Testis (tissue), 2 donors: ENCODE measurements at regions not wholly inside any gene's neighbourhood (a gene's known extent, or its start where the extent isn't known, plus 50 kb on each side); places are given as distances from the start of the nearest gene placed in this dataset.
A peak's percentile ranks its signal among the peaks of the same experiment; 100 is the strongest.
"Not testable (repeated sequence)": the region's sequence is repeated elsewhere in the genome, so short reads cannot be mapped to it uniquely, and the experiment has no call there.

ENCODE experiments used
- DNase-seq: peaks from one replicate; pipeline ENCODE4 v3.0.0-alpha.2; 2019
- H3K27ac ChIP-seq, 2 donors: fragments of 200-600 bp; sonication (generic); one replicate each; pipeline ENCODE4 v1.5.1; 2019
- H3K27me3 ChIP-seq: fragments of 200-600 bp; sonication (generic); one replicate; pipeline ENCODE4 v1.5.1; 2019
- H3K36me3 ChIP-seq: fragments of 200-600 bp; sonication (generic); one replicate; pipeline ENCODE4 v1.5.1; 2017; ENCODE audit warnings: low read depth; ENCODE audit errors: missing control alignments
- H3K4me1 ChIP-seq: fragments of 200-600 bp; sonication (generic); one replicate; pipeline ENCODE4 v1.5.1; 2019
- H3K4me3 ChIP-seq, 2 donors: fragments of 200-600 bp; sonication (generic); one replicate each; pipeline ENCODE4 v1.5.1; 2017 to 2019
- H3K9me3 ChIP-seq: fragments of 200-600 bp; sonication (generic); one replicate; pipeline ENCODE4 v1.5.1; 2017
- POLR2A ChIP-seq: fragments of 450-650 bp; IDR thresholded peaks from one replicate; pipeline ENCODE4 v1.6.1; 2017; ENCODE audit warnings: antibody characterized with exemption, mild to moderate bottlenecking, moderate library complexity
- WGBS, 2 donors: methylation state at CpG; one replicate each; pipeline ENCODE4 v1.1.5; 2018; 5-methylcytosine and 5-hydroxymethylcytosine counted together
- intact Hi-C: fragments of 100-400 bp; cut with DNase I; formaldehyde crosslinking; loops from one replicate; pipeline ENCODE4 v1.15.1; 2023; ENCODE audit warnings: low total_unique reads
- TF ChIP-seq, protein P1 (sequence below), 3 experiments: fragments of 450-650 bp in 2 of 3; fragments of 200-600 bp in 1 of 3; sonication (generic) in 1 of 3; IDR thresholded peaks; one replicate each; pipeline ENCODE4 v1.5.1; 2016 to 2019; ENCODE audit warnings: antibody characterized with exemption in 3 of 3, mild to moderate bottlenecking in 2 of 3, moderate library complexity in 1 of 3

DNA sequence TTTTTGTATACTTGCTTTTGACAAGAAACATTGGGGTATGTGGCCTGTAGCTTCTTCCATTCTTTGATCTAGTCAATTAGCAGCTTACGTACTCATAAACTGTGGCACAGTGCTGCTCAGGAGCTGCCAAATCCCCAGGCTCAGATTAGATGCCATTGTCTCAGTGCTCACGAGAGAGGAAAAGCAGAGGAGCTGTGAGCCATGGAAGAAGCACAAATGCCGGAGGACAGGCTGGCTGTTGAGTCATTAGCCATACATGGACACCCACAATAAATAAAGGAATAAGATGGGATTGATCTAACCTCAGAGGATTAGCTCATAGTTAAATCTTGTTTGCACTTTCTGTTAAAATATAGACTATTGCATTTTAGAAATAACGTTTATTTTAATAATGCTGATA, 121.7 kb downstream of the POSTN start:
- H3K27me3 ChIP-seq = no peaks in the 10 kb centered on the region
- intact Hi-C loops = no loop called here
- no peaks in the 10 kb centered on the region for H3K4me1 ChIP-seq
- 65 to 72% methylated on average over 4 of the region's 4 CpGs for WGBS, 2 donors
- H3K4me3 ChIP-seq = no peak overlapping the region
- H3K9me3 ChIP-seq = no peaks in the 10 kb centered on the region
- H3K36me3 ChIP-seq = no peaks in the 10 kb centered on the region
- no peak for DNase-seq
- TF ChIP-seq POLR2A = no peak
- TF ChIP-seq, protein P1, sequence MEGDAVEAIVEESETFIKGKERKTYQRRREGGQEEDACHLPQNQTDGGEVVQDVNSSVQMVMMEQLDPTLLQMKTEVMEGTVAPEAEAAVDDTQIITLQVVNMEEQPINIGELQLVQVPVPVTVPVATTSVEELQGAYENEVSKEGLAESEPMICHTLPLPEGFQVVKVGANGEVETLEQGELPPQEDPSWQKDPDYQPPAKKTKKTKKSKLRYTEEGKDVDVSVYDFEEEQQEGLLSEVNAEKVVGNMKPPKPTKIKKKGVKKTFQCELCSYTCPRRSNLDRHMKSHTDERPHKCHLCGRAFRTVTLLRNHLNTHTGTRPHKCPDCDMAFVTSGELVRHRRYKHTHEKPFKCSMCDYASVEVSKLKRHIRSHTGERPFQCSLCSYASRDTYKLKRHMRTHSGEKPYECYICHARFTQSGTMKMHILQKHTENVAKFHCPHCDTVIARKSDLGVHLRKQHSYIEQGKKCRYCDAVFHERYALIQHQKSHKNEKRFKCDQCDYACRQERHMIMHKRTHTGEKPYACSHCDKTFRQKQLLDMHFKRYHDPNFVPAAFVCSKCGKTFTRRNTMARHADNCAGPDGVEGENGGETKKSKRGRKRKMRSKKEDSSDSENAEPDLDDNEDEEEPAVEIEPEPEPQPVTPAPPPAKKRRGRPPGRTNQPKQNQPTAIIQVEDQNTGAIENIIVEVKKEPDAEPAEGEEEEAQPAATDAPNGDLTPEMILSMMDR (IDR thresholded peaks at IDR 0.05) = no peak
- no peak overlapping the region for H3K27ac ChIP-seq

DNA sequence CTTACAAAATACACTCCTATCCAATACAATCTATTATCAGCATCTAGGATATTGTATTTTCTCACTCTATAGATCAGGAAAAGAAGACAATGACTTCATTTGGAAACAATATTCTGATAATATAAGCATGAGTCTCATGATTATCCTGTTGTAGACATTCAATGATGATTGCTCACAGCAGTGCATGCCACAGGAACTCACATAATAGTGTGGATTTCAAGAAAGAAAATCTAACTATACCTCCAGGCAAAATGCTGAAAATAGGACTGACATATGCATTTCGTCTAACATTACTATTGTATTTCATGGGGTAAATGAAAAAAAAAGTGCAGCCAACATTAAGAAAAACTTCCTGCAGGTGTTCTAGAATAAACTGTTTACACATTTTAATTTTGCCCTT, 122.6 kb downstream of the POSTN start:
- intact Hi-C loops = no loop called here
- H3K9me3 ChIP-seq = no peaks in the 10 kb centered on the region
- H3K36me3 ChIP-seq = no peaks in the 10 kb centered on the region
- no peaks in the 10 kb centered on the region for H3K4me1 ChIP-seq
- H3K27ac ChIP-seq = no peak overlapping the region
- no peaks in the 10 kb centered on the region for H3K27me3 ChIP-seq
- DNase-seq = no peak
- H3K4me3 ChIP-seq = no peak overlapping the region
- 81 to 91% methylated on average over 1 of the region's 1 CpG for WGBS, 2 donors
- no peak for TF ChIP-seq POLR2A
- TF ChIP-seq, protein P1 (IDR thresholded peaks at IDR 0.05) = no peak

DNA sequence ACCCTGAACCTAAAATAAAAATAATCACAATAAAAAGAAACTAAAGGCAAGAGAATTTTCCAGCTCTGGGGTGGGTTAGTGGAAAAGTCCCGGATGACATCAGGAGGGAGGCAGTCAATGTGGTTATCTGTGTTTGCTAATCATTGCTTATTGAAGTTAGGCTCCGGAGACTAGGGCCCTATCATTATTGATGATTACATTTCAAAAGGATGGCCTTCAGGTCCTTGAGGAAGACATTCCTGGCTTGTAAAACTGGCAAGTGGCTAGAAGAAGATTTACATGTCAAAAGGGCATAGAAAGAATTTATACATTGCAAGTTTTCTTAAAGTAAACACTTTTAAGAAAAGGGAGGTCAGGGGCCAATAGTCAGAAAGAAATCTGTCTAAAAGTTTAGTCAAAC, 123.4 kb downstream of the POSTN start:
- Histone ChIP-seq H3K36me3 (no peaks in the 10 kb centered on the region), H3K9me3 (no peaks in the 10 kb centered on the region), H3K4me1 (no peaks in the 10 kb centered on the region), H3K4me3 (no peak overlapping the region), H3K27ac (no peak overlapping the region), H3K27me3 (no peaks in the 10 kb centered on the region)
- TF ChIP-seq, protein P1 (IDR thresholded peaks at IDR 0.05) = no peak
- TF ChIP-seq POLR2A = no peak
- no peak for DNase-seq
- intact Hi-C loops = no loop called here
- 38 to 67% methylated on average over 2 of the region's 2 CpGs for WGBS, 2 donors

DNA sequence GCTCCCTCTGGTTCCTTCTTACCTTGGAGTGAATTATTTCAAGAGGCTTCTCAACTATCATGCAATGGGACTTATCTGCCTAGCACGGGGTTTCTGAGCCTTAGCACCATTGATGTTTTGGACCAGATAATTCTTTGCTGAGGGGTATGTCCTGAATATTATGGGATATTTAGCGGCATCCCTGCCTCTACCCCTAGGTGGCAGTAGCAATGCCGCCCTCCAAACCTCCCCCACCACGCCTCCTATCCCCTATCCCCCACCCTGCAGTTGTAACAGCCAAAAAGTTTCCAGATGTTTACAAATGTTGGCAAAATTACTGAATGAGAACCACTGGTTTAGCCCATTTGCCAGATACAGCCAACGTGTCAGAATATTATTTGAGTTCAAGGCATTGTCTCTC, 125.5 kb downstream of the POSTN start:
- DNase-seq = no peak
- TF ChIP-seq, protein P1 (IDR thresholded peaks at IDR 0.05) = no peak
- no peak for TF ChIP-seq POLR2A
- Histone ChIP-seq H3K9me3 (no peaks in the 10 kb centered on the region), H3K4me1 (no peaks in the 10 kb centered on the region), H3K27me3 (no peaks in the 10 kb centered on the region), H3K27ac (no peak overlapping the region), H3K36me3 (no peaks in the 10 kb centered on the region), H3K4me3 (no peak overlapping the region)
- intact Hi-C loops = no loop called here
- WGBS, 2 donors = 58 to 65% methylated on average over 5 of the region's 5 CpGs

DNA sequence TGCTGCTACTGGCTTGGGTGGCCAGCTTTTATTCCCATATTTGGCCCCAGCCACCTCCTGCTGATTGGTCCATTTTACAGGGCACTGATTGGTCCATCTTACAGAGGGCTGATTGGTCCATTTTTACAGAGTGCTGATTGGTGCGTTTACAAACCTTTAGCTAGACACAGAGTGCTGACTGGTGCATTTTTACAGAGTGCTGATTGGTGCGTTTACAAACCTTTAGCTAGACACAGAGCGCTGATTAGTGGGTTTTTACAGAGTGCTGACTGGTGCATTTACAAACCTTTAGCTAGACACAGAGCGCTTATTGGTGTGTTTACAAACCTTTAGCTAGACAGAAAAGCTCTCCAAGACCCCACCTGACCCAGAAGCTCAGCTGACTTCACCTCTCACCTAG, 126.3 kb downstream of the POSTN start:
- H3K36me3 ChIP-seq, H3K9me3 ChIP-seq, H3K4me3 ChIP-seq, H3K27me3 ChIP-seq, H3K27ac ChIP-seq, intact Hi-C loops, H3K4me1 ChIP-seq: not testable (repeated sequence)
- 87 to 89% methylated on average over 4 of the region's 4 CpGs for WGBS, 2 donors
- peak; percentile 41 for DNase-seq
